ENCODE measurements at regions not wholly inside any gene's neighbourhood (a gene's known extent, or its start where the extent isn't known, plus 50 kb on each side); places are given as distances from the start of the nearest gene placed in this dataset.

DNA sequence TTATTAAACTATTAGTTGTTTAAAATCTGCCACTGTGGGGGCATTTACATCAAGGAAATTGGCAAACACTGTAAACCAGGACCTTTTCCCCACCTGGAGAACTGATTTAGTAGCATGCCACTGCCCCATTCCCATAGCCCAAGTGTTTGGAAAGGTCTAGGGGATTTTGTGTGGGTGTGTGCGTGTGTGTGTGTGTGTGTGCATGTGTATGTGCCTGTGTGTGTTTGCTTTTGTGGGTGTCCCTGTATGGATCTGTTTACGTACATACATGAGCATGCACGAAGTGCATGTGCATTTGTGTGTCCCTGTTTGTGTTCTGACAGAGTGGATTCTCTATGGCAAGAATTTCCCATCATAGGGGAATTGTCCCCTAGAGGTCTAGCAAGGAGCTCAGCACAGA, 62.7 kb upstream of the LMO1 start:
- no peak for TF ChIP-seq EZH2 (IDR thresholded peaks at IDR 0.05; ENCODE audit: borderline replicate concordance, low read depth, low read length, severe bottlenecking)
- TF ChIP-seq, protein P1, sequence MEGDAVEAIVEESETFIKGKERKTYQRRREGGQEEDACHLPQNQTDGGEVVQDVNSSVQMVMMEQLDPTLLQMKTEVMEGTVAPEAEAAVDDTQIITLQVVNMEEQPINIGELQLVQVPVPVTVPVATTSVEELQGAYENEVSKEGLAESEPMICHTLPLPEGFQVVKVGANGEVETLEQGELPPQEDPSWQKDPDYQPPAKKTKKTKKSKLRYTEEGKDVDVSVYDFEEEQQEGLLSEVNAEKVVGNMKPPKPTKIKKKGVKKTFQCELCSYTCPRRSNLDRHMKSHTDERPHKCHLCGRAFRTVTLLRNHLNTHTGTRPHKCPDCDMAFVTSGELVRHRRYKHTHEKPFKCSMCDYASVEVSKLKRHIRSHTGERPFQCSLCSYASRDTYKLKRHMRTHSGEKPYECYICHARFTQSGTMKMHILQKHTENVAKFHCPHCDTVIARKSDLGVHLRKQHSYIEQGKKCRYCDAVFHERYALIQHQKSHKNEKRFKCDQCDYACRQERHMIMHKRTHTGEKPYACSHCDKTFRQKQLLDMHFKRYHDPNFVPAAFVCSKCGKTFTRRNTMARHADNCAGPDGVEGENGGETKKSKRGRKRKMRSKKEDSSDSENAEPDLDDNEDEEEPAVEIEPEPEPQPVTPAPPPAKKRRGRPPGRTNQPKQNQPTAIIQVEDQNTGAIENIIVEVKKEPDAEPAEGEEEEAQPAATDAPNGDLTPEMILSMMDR (IDR thresholded peaks at IDR 0.05; ENCODE audit: extremely low read depth in 1 of 2, insufficient read depth in 1 of 2, low read depth in 1 of 2, low read length in 2 of 2): no peak
- no peak for TF ChIP-seq POLR2AphosphoS5 (IDR thresholded peaks at IDR 0.05; ENCODE audit: insufficient read depth, low read depth, low read length)
- no peak for TF ChIP-seq POLR2A (IDR thresholded peaks at IDR 0.05; ENCODE audit: low read depth, low read length)
- no peak for TF ChIP-seq MAX (IDR thresholded peaks at IDR 0.05; ENCODE audit: insufficient read depth, insufficient read length)
- no peak for TF ChIP-seq FOS (IDR thresholded peaks at IDR 0.05; ENCODE audit: borderline replicate concordance, insufficient read depth, low read length)
- TF ChIP-seq MYC (IDR thresholded peaks at IDR 0.05; ENCODE audit: low read depth, low read length): no peak
- no peak for TF ChIP-seq GATA2 (IDR thresholded peaks at IDR 0.05; ENCODE audit: insufficient read depth, insufficient read length, low read depth, low read length)
- TF ChIP-seq JUN (IDR thresholded peaks at IDR 0.05; ENCODE audit: borderline replicate concordance, insufficient read depth, insufficient read length, low read depth): no peak
